H9 (cell line): ENCODE measurements at regions not wholly inside any gene's neighbourhood (a gene's known extent, or its start where the extent isn't known, plus 50 kb on each side); places are given as distances from the start of the nearest gene placed in this dataset.

Experiments used
- DNase-seq: peaks from one replicate; pipeline ENCODE4 v3.0.0-alpha.2; 2017
- H2AFZ ChIP-seq: one replicate; pipeline ENCODE4 v1.6.1; 2013; ENCODE audit warnings: mild to moderate bottlenecking, low read length, control low read depth, moderate library complexity
- H2AK5ac ChIP-seq: 2 replicates; pipeline ENCODE4 v1.6.1; 2013; ENCODE audit warnings: low read length, control low read depth, mixed read lengths; ENCODE audit not compliant: insufficient read length
- H2BK120ac ChIP-seq: one replicate; pipeline ENCODE4 v1.6.1; 2013; ENCODE audit warnings: low read depth, mild to moderate bottlenecking, low read length, control low read depth, inconsistent platforms; ENCODE audit not compliant: poor library complexity, severe bottlenecking
- H2BK12ac ChIP-seq: 2 replicates; pipeline ENCODE4 v1.6.1; 2013; ENCODE audit warnings: low read length, control low read depth, mixed read lengths, low read depth; ENCODE audit not compliant: insufficient read length
- H2BK15ac ChIP-seq: 2 replicates; pipeline ENCODE4 v1.6.1; 2013; ENCODE audit warnings: low read depth, low read length, control low read depth
- H2BK20ac ChIP-seq: one replicate; pipeline ENCODE4 v1.6.1; 2013; ENCODE audit warnings: low read depth, mild to moderate bottlenecking, low read length, control low read depth, inconsistent platforms; ENCODE audit not compliant: poor library complexity, severe bottlenecking
- H2BK5ac ChIP-seq: 2 replicates; pipeline ENCODE4 v1.6.1; 2013; ENCODE audit warnings: low read length, control low read depth, mixed read lengths; ENCODE audit not compliant: insufficient read length
- H3K14ac ChIP-seq: 2 replicates; pipeline ENCODE4 v1.6.1; 2013; ENCODE audit warnings: low read length, control low read depth; ENCODE audit not compliant: insufficient read depth
- H3K18ac ChIP-seq: 2 replicates; pipeline ENCODE4 v1.6.1; 2013; ENCODE audit warnings: low read depth, mild to moderate bottlenecking, mixed read lengths, low read length, control low read depth; ENCODE audit not compliant: insufficient read length
- H3K23ac ChIP-seq: 2 replicates; pipeline ENCODE4 v1.6.1; 2013; ENCODE audit warnings: low read length, control low read depth, mixed read lengths, low read depth; ENCODE audit not compliant: insufficient read length
- H3K23me2 ChIP-seq: 2 replicates; pipeline ENCODE4 v1.6.1; 2013; ENCODE audit warnings: low read depth, mild to moderate bottlenecking, mixed read lengths, low read length, control low read depth; ENCODE audit not compliant: insufficient read length, poor library complexity, severe bottlenecking
- H3K27ac ChIP-seq: 2 replicates; pipeline ENCODE4 v1.5.1; 2013; ENCODE audit warnings: low read length, control low read depth, mixed read lengths, low read depth; ENCODE audit not compliant: insufficient read length
- H3K27me3 ChIP-seq: 2 replicates; pipeline ENCODE4 v1.6.1; 2013; ENCODE audit warnings: low read length, control low read depth, inconsistent platforms; ENCODE audit not compliant: insufficient read depth
- H3K4ac ChIP-seq: 2 replicates; pipeline ENCODE4 v1.6.1; 2013; ENCODE audit warnings: low read depth, mild to moderate bottlenecking, control low read depth, inconsistent platforms, low read length, moderate library complexity
- H3K4me1 ChIP-seq: 2 replicates; pipeline ENCODE4 v1.6.1; 2013; ENCODE audit warnings: low read length, control low read depth, inconsistent platforms; ENCODE audit not compliant: insufficient read depth
- H3K4me2 ChIP-seq: 2 replicates; pipeline ENCODE4 v1.6.1; 2013; ENCODE audit warnings: low read length, control low read depth, mixed read lengths; ENCODE audit not compliant: insufficient read length, insufficient read depth
- H3K56ac ChIP-seq: 2 replicates; pipeline ENCODE4 v1.6.1; 2013; ENCODE audit warnings: low read depth, mild to moderate bottlenecking, mixed read lengths, low read length, control low read depth; ENCODE audit not compliant: insufficient read length
- H3K79me1 ChIP-seq: 2 replicates; pipeline ENCODE4 v1.6.1; 2013; ENCODE audit warnings: low read depth, mild to moderate bottlenecking, moderate library complexity, low read length, control low read depth, inconsistent platforms; ENCODE audit not compliant: insufficient read depth, poor library complexity, severe bottlenecking
- H3K79me2 ChIP-seq: 2 replicates; pipeline ENCODE4 v1.6.1; 2013; ENCODE audit warnings: low read length, control low read depth, inconsistent platforms; ENCODE audit not compliant: insufficient read depth
- H3K9ac ChIP-seq: 2 replicates; pipeline ENCODE4 v1.6.1; 2013; ENCODE audit warnings: low read length, control low read depth, mixed read lengths; ENCODE audit not compliant: insufficient read length; ENCODE audit errors: extremely low read depth
- H3K9me3 ChIP-seq: one replicate; pipeline ENCODE4 v1.6.1; 2013; ENCODE audit warnings: low read depth, low read length, inconsistent platforms; ENCODE audit not compliant: control insufficient read depth
- H3T11ph ChIP-seq: one replicate; pipeline ENCODE4 v1.6.1; 2013; ENCODE audit warnings: mild to moderate bottlenecking, low read length, control low read depth, inconsistent platforms
- H4K20me1 ChIP-seq: one replicate; pipeline ENCODE4 v1.6.1; 2013; ENCODE audit not compliant: control insufficient read depth, insufficient read length, insufficient read depth
- H4K5ac ChIP-seq: 2 replicates; pipeline ENCODE4 v1.6.1; 2013; ENCODE audit warnings: low read depth, mild to moderate bottlenecking, mixed read lengths, low read length, control low read depth; ENCODE audit not compliant: insufficient read length
- H4K8ac ChIP-seq: replicated peaks from 2 replicates; pipeline ENCODE4 v1.6.1; 2013; ENCODE audit warnings: low read length, control low read depth, mixed read lengths, low read depth; ENCODE audit not compliant: insufficient read length
- H4K91ac ChIP-seq: 2 replicates; pipeline ENCODE4 v1.6.1; 2013; ENCODE audit warnings: low read depth, mild to moderate bottlenecking, moderate library complexity, mixed read lengths, low read length, control low read depth; ENCODE audit not compliant: insufficient read length
- H3K27ac Mint-ChIP-seq, 3 experiments: 2 replicates in 2 of 3; 3 replicates in 1 of 3; pipeline ENCODE4 v1.8.0; 2020 to 2021; ENCODE audit warnings: mixed read lengths in 3 of 3, mild to moderate bottlenecking in 1 of 3, moderate library complexity in 1 of 3
- H3K27me3 Mint-ChIP-seq: 2 replicates; pipeline ENCODE4 v1.8.0; 2021; ENCODE audit warnings: low read depth, mild to moderate bottlenecking, moderate library complexity, mixed read lengths
- H3K36me3 Mint-ChIP-seq, 3 experiments: 2 replicates in 2 of 3; 3 replicates in 1 of 3; pipeline ENCODE4 v1.8.0; 2020 to 2021; ENCODE audit warnings: low read depth in 3 of 3, mixed read lengths in 3 of 3; ENCODE audit not compliant: insufficient read depth in 1 of 3
- H3K4me1 Mint-ChIP-seq, 2 experiments: 2 replicates each; pipeline ENCODE4 v1.8.0; 2020; ENCODE audit warnings: mixed read lengths in 2 of 2
- H3K4me3 Mint-ChIP-seq, 2 experiments: 2 replicates in 1 of 2; 3 replicates in 1 of 2; pipeline ENCODE4 v1.8.0; 2020 to 2021; ENCODE audit warnings: mild to moderate bottlenecking in 2 of 2, mixed read lengths in 2 of 2, moderate library complexity in 1 of 2
- H3K9me3 Mint-ChIP-seq, 2 experiments: 2 replicates in 1 of 2; 3 replicates in 1 of 2; pipeline ENCODE4 v1.8.0; 2020; ENCODE audit warnings: mild to moderate bottlenecking in 2 of 2, mixed read lengths in 2 of 2, moderate library complexity in 1 of 2
- CTCF ChIP-seq: fragments of 200-600 bp; sonication (generic); conservative IDR thresholded peaks from 3 replicates; pipeline ENCODE4 v1.8.0; 2021; ENCODE audit warnings: antibody characterized with exemption, mild to moderate bottlenecking
- WGBS: extraction: QIAGEN DNeasy Blood & Tissue Kit; methylation state at CpG from one replicate; pipeline ENCODE4 v1.1.7; 2013; ENCODE audit warnings: missing lambda C conversion rate, low lambda C conversion rate, mixed read lengths; ENCODE audit not compliant: insufficient read length; ENCODE audit errors: extremely low coverage; 5-methylcytosine and 5-hydroxymethylcytosine counted together

- Histone ChIP-seq H3K9ac (no peak overlapping the region), H2BK5ac (no peak overlapping the region), H3K23ac (no peak overlapping the region), H3K4me2 (no peak overlapping the region), H3K9me3 (no peaks in the 10 kb centered on the region), H4K91ac (no peak overlapping the region), H3K18ac (no peak overlapping the region), H3K27me3 (no peaks in the 10 kb centered on the region), H2BK12ac (peak overlapping the region; percentile 62), H3K56ac (no peak overlapping the region), H3K27ac (no peak overlapping the region), H2BK15ac (no peak overlapping the region), H3K4me1 (no peaks in the 10 kb centered on the region; the same call in 1 of the 2 replicates), H2BK120ac (no peak overlapping the region), H4K20me1 (no peaks in the 10 kb centered on the region), H3K14ac (no peak overlapping the region), H4K8ac (no peak overlapping the region), H3K23me2 (no peaks in the 10 kb centered on the region), H2AK5ac (no peak overlapping the region), H3K4ac (no peak overlapping the region), H3K79me1 (no peaks in the 10 kb centered on the region), H2BK20ac (no peak overlapping the region), H2AFZ (no peak overlapping the region), H3T11ph (no peak overlapping the region), H3K79me2 (no peaks in the 10 kb centered on the region), H4K5ac (no peak overlapping the region)
- no peak for DNase-seq
- Mint-ChIP-seq H3K4me1 (peaks cover 21 to 29% of the 10 kb centered on the region in 2 experiments), H3K36me3 (no peaks in the 10 kb centered on the region), H3K27me3 (no peaks in the 10 kb centered on the region; the same call in 1 of the 2 replicates), H3K9me3 (no peaks in the 10 kb centered on the region), H3K27ac (no peak overlapping the region; a peak in 1 of 7 replicates), H3K4me3 (no peak overlapping the region)
- WGBS, result no CpG with 5 or more reads among the region's 7 CpGs
- TF ChIP-seq CTCF, result no peak
Observed at GRCh38 chr6:150766201-150766997, 99.1 kb upstream of the MTHFD1L start.
